HG03457 (cell line): ENCODE measurements at regions not wholly inside any gene's neighbourhood (a gene's known extent, or its start where the extent isn't known, plus 50 kb on each side); places are given as distances from the start of the nearest gene placed in this dataset.

Experiments used
- ATAC-seq: cut with Tn5 transposase; IDR thresholded peaks from one replicate; pipeline ENCODE4 v1.9.1; 2021; ENCODE audit warnings: moderate number of reproducible peaks; ENCODE audit not compliant: unreplicated experiment

DNA sequence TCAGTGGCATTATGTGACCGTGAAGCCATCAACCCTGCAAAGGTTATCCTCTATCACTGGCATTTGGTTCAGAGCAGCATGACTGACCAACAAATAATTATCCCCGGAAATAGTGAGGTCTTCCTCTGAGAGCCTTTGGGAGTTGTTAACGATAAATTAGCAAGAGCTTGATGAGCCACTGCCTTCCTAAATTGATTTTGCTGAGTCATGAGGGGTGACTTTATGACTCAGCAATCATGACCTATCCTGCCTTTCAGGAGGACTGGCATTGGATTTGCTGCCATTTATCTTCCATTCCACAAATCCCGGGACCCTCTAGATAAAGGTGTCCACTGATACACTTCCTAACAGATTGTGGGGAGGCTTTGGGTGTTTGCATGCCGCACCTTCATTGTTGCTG is 80.8 kb upstream of the MTNR1B start:
- ATAC-seq, result no peak

DNA sequence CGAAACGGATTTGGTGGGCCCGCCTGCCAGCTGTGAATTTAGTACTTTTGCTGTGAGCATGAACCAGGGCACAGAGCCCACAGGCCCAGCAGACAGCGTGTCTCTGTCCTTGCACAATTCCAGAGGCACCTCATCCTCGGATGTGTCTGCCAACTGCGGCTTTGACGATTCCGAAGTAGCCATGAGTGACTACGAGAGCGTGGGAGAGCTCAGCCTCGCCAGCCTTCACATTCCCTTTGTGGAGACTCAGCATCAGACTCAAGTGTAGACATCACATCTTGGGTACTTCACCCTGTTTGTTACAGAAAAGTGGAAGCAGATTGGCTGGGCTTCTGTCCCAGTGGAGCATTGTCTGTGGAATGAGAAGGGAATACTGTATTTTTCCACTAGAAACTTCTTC is 78.6 kb upstream of the MTNR1B start:
- no peak for ATAC-seq

DNA sequence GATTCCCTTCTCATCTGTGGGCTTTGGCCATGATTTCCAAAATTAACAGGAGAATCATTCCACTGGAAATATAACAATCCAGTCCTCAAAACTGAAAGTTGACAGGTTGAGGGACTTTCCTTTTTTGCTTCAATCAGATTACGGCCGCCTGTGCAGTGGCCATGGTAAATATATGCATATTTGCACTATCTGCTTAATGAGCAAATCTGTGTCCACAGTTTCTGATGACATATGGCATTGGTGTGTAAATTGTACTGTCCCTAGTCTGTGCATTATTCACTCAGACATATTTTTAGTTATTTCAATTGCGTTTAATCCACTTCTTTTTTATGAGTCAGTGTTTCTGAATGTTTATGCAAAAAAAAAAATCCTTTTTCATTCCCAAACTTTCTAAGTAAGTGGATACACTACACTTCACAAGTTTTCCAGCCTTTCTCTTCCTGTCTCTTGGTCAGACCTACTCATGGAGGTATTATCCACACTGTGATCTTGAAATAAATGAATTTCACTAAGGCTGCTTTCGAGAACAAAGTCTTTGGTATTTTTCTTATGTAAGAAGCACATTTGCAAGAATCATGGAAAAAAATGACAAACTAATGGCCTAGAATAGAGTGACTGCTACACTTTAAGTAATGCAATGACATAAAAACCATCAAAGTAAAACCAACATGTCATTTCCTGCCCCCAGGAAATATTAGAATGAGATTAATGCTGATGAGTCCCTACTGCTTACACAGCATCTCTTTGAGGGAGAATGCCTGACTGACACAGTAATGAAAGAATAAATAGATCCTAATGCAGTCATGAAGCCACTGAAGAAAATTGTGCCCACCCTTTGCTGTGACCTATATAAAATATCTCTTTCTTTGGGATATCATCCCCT is 76.4 kb upstream of the MTNR1B start:
- no peak for ATAC-seq

DNA sequence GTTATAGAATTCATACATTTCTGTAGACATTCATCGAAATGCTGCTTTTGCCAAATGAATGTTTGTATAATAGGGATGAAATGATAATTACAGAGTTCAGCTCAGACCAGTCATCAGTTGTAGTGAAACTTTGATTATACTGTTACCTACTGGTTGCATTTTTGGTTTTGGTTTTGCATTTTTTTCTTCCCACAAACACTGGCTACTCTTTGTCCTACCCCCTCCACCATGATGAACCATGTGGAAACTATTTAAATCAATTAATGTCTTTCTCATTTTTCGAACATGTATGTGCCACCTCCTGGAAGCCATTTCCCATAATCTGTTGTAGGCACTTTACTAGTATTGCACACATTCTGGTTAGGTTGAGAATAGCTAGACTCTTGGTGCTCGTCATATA is 75.3 kb upstream of the MTNR1B start:
- ATAC-seq, result no peak

DNA sequence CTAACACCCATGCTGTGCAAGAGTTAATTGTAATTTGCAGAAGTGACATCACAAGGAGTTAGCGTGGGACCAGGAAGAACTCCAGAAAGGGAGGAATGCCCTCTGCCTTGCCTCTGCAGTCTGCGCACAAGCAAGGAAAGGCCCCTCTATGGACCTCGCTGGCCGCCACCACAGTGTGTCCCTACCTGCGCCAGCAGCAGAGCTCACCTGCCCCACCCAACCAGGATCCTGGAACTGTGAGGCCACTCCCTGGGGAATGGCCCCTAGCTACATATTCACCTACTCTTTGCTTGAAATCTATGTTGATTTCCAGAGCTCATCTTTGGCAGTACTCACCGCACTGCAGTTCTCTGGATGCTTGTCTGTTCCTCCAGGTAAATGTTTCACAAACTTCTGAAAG is 72.0 kb upstream of the MTNR1B start:
- no peak for ATAC-seq

DNA sequence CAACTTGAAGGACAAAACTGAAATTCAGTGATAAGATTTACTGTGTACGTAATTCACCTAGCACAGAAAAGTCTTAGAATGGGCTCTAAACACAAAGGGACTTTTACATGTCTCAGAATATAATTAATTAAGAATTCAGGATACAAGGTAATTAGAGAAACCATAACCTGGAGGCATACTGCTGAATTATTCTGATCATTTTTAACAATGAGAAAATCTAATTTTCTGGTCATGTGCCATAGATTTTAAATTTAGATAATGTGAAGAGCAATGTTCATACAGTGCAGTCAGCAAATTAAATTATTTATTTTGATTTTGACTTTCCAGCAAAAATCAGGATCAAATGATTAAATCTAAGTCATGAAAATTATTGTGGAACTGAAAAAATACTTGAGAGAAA is 67.0 kb upstream of the MTNR1B start:
- ATAC-seq, result no peak

DNA sequence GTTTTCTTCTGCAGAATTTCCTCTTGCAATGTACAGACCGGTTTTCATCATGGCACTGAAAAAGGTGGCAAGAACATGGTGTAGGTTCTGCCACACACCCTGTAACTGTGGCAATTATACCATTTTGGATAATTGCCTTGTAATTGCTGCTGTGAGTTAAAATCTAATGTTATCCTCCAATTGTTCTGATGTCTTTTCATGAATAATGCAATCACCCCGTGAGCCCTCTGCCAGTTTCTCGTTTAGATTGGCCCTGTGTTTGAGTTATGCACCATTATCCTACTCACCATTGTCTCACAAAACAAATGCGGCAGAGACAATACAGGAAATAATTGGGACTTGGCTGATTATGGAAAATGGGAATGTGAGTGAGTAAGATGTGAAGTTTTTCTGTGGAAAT is 61.8 kb upstream of the MTNR1B start:
- ATAC-seq, result no peak

DNA sequence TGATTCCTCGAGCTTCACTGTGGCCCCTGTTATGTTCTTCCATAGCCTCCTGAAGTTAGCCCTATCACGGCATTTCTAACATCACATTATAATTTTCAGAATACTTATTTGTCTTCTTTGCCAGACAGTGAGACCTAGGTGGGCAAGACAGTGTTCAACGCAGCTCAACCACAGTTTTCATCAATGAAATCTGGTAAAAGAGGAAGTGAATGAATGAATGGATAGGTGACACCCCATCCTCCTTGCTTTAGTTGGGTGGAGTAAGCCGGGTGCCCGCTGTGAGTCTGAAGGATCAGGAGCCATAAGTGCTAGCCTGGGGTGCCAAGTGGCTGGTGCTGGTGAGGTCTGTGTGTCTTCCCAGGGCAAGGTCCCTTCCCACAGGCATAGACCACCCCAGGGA is 60.2 kb upstream of the MTNR1B start:
- no peak for ATAC-seq

DNA sequence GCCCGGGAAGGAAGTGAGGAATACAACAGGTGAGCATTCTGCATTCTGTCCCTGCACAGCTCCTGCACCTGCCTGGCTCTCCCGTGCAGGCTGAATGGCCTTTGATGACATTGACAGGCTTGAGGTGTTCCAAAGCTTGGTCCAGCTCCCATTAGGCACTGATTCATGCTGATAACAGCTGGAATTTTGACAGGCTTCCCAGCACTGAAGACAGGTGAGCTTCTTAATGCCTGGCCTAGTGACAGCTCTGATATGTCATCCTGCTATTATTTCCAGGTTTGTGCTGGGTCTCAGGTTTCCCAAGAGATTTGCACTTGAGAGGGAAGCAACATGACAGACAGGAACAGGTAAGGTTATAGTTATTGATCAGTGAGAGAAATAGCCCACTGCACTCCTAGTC is 58.0 kb upstream of the MTNR1B start:
- ATAC-seq, result no peak

DNA sequence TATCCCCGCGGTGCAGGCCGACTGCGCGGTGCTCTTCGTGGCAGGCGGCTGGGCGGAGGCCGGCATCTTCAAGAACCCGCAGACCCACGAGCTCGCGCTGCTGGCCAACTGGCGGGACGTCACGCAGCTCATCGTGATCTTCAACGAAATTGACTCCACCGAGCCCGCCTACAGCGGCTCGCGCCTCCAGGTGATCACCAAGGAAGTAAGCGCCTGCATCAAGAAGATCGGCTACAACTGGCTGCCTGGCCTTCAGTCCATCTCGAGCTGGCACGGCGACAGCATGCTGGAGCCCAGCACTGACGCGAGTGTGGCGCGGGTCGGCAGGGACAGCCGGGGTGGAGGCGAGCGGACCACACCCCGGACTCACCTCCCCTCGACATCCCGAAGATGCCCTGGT is 53.9 kb upstream of the MTNR1B start:
- no peak for ATAC-seq

DNA sequence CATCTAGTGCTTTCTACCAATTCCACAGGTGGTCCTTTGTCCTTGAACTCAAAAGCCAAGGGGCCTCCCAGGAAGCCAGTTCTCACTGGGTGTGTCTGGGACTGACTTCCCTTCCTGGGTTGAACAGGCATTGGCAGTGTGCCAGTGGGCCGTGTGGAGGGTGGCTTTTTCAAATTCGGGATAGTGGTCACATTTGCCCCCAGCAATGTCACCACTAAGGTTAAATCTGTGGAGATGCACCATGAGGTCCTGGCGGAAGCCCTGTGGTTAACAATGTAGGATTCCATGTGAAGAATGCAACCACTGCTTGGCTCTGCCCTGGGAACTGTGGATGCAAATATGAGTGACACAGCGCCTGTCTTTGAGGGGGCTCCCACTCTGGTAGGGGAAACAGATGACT is 53.2 kb upstream of the MTNR1B start:
- no peak for ATAC-seq

DNA sequence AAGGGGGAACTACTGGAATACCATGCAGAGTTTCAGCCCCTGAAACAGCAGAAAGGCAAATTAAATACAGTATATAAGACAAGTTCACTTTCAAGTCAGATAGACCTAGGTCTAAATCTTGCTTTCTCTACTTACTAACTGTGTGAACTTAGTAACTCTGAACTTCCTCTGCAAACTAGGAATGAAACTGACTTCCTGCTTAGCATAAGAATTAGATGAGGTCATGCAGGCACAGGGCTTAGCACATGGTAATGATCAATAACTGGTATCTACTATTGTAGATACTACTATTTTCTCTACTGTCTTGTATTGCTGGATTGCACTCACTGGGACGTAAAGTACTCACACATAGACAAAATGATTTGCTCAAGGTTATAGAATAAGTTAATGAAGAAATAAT is 51.5 kb upstream of the MTNR1B start:
- no peak for ATAC-seq

DNA sequence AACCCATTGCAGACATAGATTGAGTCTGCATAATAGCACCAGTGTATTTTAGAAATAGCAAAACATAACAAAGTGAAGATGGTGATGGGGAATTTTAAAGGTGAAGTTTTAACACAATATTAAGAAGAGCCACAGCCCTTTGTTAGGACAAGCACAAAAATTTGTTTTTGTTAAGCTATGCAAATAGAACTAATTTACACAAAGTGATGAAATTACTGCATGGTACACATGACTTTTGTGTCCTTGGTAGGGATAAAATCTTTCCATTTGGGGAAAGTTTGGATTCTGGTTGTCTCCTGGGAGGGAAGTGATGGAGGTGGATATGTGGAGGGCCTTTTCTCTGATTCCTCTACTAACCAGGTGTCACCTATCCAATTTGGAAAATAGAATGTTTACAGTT is 50.4 kb upstream of the MTNR1B start:
- ATAC-seq, result no peak
